NT2/D1 (cell line): ENCODE measurements at regions not wholly inside any gene's neighbourhood (a gene's known extent, or its start where the extent isn't known, plus 50 kb on each side); places are given as distances from the start of the nearest gene placed in this dataset.

Source experiments
- SUZ12 ChIP-seq: IDR thresholded peaks from 2 replicates; pipeline ENCODE4 v1.6.1; 2011; ENCODE audit not compliant: insufficient read length, insufficient read depth; ENCODE audit errors: extremely low read depth
- YY1 ChIP-seq: IDR thresholded peaks from 2 replicates; pipeline ENCODE4 v1.6.1; 2011; ENCODE audit not compliant: insufficient read length, insufficient read depth

DNA sequence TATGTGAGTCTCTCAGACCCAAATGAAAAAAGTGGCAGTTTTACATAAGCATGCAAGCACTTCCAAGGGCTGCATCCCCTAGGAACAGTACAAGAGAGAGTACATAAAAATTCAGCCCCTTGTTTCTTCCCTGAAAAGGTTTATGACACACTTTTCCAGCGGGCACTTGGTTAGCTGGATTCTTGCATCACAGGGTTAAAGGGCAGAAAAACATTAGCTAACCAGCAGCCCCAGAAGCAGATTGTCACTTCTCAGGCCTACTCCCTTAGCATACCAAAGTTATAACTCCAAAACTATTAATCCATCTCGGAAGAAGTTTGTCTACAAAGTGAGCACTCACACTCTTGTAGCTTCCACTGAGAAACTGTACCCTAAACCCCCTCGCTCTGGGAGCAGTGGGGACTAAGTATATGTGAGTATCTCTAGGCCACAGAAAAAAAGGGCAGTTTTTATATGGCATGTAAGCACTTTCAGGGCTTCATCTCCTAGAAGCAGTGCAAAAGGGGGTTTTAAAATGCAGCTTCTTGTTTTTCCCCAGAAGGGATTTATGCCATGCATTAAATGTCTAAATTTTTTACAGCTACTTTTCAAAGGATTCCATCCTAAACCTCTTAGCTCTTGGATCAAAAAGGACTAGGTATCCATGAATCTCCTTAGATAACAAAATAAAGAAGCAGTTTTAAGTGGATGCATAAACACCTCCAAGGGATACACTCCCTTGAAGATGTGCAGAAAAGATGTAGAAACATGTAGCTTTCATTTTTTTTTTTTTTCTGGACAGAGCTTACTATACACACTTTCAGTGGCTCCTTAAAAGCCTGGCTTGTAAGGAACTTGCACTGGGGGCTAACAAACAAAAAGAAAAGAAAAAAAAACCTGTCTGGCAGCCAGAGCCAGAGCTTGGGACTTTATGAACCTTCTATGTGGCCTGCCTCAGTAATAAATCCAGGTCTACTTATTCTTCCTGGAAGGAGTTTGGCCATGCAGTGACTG lies 956.7 kb downstream of the CCSER2 start:
- TF ChIP-seq YY1 (no peak), SUZ12 (no peak)
